GM19324 (cell line): ENCODE measurements at regions not wholly inside any gene's neighbourhood (a gene's known extent, or its start where the extent isn't known, plus 50 kb on each side); places are given as distances from the start of the nearest gene placed in this dataset.

ENCODE experiments used
- ATAC-seq: cut with Tn5 transposase; IDR thresholded peaks from one replicate; pipeline ENCODE4 v1.9.1; 2021; ENCODE audit warnings: mild to moderate bottlenecking, moderate library complexity; ENCODE audit not compliant: unreplicated experiment, low FRiP score

DNA sequence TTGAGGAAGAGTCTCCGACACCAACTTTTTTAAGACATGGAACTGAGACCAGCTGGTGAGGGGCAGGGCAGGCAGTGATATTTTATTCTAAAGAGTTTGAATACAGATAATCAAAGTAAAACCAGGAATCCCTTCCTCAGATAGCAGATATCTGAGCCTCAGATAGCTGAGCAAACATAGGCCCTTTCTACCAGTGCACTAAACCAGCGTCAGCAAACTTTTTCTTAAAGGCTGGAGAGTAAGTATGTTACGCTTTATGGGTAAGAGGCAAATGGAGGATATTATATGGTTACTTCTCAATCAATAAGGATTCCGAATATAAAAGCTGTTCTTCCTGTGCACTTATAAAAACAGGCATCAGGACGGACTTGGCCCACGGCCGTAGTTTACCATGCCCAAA is 73.9 kb downstream of the WNT5A start:
- no peak for ATAC-seq

DNA sequence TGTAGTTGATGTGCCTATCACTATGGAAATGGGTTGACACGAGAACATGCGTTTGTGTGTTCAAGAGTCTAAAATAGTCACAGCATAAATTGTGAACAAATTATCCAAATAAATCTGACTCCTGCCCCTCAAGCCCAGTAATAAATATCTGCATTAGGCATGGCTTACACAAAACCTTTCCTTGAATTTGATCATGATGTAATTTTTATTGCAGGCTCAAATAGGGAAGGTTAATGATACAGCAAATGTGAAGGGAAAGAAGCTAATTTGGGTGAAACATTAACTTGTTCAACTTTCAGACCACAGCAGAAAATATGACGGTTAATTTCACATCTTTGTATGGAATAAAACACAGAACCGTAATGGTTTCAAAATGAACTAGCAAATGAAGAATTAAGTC is 74.6 kb downstream of the WNT5A start:
- ATAC-seq = no peak

DNA sequence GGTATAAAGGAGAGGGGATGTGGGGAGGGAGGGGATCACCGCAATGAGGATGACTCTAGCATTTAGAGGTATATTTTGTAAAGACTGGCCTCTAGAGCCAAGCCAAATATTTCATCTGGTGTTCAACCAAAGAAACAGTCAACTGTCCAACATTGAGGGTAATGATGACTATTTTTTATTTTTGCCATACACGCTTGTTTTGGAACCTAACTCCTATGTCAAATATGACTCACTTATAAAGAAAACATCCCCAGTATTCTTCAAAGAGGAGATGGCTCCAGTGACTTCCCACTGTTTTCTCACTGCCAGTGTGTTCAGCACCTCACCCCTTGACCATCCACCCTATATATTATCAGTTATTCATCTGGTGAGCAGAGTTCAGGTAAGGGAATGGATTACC is 77.3 kb downstream of the WNT5A start:
- no peak for ATAC-seq

DNA sequence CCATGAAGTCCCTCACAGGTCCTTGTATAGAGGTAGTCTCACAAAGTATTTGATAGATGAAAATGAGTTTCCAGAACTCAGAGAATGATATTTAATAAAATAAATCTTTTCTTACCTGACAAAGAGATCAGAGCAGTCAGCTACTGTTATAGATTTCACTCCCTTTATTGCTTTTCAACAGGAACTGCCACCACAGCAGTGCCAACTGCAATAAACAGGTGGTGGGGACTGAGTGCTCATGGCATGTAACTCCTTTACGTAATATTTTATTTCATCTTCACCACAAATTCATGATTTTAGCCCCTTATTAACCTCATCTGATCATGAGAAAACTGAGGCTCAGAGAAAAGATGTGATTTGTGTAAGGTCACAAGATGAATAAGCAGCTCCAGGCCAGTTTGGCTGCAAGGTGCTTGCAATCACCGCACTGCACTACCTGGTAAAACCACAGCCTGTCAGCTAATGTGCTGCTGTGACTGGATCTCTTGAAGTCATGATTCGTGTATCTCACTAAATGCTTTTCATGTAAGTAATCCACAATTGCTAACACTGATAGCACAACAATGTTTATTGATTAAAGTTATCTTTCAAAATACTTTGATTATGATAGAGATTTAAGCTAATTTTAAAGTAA is 78.8 kb downstream of the WNT5A start:
- ATAC-seq = no peak

DNA sequence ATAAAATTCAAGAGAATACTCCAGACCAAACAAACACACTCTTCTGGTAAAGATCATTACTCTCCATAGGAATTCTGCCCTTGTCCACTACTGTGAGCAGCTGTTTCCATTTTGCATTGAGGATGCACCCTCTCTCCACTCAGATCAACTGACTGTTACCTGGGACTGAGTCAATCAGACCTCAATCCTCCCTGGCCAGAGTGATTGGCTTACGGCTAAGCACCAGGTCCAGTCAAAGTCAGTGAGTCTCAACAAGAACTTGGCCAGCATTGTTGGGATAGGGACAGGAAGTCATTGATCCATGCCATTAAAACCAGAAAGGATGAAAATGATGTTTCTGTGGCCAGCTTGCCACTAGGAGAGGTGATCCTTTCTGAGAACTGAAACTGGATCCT is 79.7 kb downstream of the WNT5A start:
- ATAC-seq = no peak

DNA sequence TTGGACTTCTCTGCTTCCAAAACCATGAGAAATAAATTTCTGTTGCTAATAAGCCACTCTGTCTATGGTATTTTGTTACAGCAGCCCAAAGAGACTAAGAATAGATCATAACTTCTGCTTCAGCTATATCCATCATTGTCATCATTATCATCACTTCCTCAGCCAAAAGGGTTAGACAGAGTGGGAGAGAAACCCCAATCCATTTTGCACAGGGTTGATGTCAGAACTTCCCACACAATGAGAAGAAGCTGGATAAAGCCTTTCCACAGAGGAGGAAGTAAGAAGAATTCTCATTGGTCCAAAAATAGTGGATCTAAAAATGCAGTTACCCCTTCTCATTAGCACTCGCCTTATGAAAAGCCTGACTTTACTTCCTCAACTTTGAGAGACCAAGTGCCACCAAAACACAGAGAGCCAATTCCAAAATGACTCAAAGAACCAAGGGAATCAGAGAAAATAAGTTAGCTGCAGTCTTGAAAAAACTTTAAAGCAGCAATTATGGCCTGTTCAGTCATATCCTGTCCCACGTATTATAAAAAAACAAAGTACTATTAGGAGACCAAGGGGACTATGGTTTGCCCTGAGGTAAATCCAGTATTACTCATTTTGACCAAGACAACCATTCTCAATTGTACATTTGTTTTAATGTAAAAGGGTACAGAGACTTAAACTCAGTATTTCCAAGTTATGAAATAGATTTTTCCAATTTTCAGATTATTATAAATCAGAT is 80.2 kb downstream of the WNT5A start:
- ATAC-seq = no peak

DNA sequence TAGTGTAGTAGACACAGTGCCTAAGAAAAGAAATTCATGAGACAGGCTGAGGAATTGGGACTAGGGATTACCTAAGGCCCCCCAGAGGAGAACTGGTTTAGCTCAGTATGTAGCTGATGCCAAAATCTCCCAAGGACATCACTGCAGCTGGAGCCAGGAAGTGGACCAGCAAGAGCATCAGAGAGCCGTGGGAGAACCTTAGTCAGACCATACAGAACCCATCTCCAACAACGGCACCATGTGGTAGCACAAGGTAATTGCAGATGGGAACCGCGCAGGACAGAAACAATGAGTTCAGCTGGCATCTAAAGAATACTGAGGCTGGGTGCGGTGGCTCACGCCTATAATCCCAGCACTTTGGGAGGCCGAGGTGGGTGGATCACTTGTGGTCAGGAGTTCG is 81.7 kb downstream of the WNT5A start:
- ATAC-seq = no peak

DNA sequence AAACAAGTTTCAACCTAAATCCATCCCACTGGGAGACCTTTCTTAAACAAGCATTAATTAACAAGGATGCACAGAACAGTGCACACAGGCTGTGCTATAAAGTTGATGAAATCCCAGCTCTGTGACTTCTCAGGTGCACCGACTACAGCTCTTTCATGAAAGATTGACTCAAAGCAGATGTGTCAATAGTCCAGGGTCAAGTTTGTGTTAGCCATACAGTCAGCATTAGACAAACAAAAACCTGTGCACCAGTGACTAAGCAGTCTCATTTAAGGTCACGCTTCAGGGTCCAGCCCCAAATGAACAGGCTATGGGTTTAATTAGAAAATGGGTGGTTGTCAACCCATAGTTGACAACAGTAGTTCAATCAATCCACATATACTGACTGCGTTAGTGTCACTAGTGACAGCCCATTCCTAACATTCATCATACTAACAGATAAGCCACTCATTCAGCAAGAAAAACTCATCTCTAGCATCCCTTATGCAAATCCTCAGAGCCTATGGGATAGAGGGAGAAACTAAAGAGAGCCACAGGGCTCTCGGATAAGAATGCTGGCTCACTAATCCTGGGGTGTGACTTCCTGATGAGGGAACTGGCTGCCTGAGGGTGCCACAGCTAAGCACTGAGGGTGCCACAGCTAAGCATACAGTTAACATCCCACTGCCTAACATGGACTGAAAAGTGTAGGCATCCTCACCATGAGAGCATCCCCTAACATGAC is 84.1 kb downstream of the WNT5A start:
- no peak for ATAC-seq

DNA sequence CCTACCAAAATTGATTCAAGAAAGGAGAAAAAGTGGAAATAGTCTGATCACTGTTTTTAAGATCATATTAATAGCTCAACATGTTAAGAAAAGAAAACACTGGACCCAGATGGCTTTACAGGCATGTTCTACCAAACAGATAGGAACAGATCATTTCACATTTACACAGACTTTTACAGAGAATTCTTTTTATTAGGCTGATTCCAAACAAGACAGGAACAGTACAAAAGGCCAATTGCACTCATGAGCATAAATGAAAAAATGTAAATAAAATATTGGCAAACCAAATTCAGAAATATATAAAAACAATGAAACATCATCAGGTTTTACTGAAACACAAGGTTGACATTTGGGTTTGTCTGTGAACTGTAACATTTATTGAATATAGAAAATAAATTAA is 106.5 kb downstream of the WNT5A start:
- ATAC-seq = no peak

DNA sequence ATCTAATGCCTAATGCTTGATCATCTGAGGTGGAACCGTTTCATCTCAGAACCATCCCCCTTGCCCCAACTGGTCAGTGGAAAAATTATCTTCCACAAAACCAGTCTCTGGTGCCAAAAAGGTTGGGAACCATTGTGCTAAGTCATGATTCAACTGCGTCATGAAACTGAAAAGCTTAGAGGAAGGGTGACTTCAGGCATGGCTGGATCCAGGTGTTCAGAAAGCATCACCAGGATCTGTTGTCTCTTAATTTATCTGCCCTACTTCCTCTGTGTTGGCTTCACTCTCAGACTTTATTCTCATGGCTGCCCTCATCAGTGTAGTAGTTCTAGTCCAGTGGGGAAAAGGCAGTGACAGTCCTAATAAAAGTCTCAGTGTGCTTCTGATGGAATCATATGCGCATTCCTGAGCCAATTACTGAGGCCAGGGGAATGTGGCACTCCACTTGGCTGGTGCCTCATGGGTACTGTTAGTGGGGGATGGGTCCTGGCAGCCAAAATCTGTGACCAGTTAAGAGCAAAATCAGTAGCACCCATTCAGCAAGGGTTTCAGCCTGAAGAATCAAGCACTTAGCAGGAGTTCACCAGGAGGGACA is 110.3 kb downstream of the WNT5A start:
- ATAC-seq = no peak

DNA sequence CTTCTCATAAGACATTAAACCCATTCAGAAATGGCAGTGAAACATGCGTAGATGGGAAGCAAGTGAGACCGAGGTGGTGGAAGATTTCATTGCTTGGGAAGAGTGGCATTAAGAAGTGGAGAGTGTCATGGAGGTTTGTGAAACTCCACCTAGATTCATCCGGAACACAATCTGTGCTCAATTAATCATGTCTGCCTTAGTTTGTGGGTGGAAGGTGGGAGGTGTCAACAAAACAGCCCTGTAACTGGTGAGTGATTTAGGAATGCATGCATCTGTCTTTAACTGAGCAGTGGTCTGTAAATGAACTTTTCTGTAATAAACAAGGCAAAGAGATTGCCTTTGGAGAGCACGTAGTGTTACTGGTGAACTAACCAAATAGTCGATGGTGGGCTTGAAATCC is 113.7 kb downstream of the WNT5A start:
- no peak for ATAC-seq

DNA sequence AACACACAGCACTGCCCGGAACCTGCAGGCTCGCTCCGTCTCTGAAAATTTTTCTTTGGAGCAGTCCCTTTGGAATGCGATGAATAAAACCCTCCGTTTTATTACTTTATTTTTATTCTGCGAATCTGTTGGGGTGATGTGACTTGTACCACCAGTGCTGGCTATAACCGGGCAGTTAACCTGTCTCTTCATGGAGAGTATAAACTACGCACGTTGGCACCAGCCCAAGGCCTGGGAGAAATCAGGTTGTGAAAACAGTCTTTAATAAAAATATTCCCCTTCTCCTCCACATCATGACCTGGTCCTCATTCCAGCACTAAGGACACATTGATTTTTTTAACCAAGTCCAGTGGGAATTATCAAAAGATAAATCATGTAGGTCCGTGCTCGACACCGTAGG is 116.8 kb downstream of the WNT5A start:
- ATAC-seq = no peak

DNA sequence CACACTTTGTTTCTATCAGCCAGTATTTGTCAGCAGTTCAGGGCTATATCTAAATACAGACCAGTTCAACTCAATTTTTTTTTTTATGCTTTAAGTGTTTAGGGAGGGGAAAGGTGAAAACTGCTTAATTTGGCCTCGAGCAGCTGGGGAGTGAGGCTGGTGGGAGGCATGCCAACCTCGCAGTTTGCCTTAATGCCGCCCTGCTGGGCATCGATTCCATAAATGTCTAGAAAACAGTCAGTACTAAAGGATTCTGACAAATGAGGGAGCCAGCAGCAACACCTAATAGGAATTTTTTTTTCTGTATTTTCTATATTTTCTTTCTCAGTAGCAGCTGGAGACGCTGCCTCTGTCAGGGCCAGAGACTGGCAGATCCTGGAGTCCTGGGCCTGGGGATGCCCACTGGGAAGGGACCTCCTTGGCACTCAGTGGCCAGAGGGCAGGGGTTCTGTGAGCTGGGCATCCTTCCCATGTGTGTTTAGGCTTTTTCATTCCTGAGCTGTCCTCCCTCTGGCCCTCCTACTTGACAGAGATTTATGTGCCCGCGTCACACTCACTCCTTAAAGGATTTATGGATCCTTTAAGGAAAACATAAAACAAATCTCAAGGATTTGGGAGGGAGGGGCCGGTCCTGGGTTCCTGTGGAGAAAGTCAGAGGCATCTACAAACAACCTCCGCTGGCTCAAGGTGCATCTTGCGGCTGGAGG is 117.8 kb downstream of the WNT5A start:
- no peak for ATAC-seq

DNA sequence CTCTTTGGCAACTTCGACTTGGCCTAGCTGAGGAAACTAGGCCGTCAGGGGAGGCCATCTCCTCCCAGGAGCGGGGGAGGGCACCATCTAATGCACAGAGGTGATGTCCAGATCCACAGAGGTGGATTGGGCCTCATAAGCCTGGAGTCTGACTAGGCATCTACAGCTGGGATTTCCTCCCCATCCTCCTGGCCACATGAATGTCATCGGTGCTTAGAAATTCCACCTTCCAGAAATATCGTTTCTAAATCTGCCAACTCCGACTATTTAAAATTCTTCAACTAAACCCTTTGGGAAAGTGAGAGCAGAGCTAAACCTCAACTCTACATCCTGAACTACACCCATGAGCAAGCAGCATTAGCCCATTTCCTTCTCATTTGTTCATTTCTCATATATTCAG is 118.7 kb downstream of the WNT5A start:
- no peak for ATAC-seq

DNA sequence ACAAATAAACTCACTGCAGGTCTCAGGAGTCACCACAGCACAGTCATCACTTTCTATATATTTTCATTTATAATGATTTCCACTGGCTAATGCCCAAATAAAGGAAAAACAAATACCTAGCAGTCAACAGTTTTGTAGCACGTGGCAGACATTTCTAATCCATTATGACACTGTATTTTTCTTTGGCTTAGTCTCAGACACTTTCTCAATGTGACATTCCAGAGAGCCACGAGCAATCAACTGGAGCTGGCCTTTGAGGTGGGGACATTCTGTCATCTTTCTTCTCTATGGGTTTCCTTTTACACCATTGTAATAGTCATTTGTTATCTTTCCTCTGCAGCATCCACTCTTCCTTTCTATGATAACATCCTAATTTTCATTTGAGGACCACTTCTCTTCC is 119.7 kb downstream of the WNT5A start:
- ATAC-seq = no peak

DNA sequence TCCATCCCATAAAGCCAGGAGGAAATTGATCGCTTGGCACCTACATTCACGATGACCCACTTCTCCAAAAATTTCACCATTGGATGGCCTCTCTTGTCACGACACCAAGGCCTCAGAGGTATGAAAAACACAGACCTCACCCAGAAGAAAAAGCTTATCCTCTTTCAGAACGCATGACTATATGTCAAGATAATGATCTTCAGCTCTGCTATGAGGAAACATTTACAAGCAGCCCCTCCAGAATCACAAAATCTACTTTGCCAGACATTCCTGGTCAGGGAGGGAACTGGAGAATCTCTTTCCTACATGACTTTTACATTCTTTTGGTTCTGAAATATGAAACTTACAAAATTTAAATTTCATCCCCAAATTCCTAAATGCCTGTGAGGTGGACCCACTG is 122.7 kb downstream of the WNT5A start:
- no peak for ATAC-seq

DNA sequence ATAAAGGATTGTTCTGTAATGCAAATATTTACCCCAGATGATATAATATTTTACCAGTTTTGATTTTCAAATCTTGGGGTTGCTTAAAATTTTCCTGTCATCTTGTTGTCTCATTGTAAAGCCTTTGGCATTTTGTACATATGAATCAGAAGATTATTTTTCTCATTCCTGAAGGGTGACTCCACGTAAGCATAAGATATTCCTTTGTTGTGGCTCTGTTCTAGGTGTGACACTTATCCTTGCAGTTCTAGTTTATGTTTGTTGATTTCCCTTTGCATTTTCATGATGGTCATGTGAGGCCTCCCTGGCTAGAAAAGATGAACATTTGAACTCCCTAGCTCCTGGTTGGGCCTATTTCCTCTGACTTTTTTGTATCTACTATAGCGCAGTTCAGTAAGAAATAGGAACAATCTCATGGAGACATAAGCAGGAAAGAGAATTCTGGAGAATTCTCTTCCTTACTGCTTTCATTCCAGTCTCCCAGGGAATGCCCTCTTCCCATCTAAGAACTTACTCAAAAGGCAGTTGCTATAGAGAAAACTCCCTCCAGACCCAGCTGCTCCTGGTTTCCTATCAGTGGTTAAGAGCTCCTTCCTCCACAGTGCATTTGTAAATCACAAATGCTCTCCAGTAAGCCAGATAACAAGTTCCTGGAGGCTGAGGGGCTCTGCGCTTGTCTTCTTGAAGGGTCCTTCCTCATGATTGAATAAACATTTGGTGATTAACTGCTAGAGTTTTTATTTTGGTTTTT is 124.7 kb downstream of the WNT5A start:
- no peak for ATAC-seq

DNA sequence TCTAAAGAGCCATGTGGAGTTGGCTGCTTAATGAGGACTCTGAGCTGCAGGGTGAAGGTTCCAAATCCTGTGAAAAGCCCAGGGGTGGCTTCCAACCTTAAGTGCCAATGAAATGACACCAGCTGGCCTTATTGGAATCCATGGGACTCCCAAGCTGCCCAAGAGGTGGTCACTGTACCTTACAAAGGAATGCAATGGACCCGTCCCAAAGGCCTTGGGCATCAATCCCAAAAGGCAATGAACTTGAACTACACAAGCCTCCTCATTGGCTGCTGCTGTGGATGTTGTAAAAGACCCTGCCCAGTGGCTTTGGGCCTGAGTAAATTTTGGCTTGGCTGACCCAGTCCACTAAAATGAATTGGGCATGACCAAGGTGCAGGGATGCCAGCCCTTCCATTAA is 129.3 kb downstream of the WNT5A start:
- no peak for ATAC-seq

DNA sequence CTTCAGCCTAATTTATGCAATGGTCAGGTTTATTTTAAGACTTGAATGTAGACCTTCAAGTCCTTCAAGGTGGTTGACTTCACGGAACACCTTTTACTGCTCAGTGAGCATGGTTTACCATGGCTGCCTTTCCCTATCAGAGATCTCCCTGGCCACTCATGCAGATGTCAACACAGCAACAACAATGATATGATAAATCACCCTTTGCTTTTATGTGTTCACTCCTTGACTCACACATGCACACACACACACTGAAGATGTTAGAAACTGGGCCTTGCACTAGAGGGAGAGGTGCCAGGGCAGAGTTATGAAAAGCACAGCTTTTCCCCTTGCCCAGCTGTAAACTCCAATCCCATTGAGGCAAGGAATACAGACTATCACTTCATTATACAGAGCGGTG is 134.4 kb downstream of the WNT5A start:
- no peak for ATAC-seq

DNA sequence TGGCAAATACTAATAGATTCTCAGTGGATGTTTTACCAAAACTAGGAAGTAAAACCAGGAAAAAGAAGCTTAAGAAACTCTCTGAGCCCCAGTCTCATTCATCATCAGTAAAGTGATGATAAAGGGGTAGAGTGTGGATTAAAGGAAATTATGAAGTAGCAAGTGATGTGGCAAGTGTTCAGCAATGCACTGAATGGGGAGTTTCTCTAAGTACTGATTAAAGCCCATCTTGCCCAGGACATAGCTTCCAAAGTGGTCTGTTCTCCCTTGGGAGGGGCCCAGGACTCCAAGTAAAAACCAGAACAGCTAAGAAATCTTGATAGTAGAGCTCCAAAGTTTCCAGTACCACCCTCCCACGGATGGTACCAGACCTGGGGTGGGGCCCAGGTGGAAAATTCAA is 137.3 kb downstream of the WNT5A start:
- no peak for ATAC-seq
